Progenitor cell of endocrine pancreas (in vitro differentiated cells): ENCODE measurements at regions not wholly inside any gene's neighbourhood (a gene's known extent, or its start where the extent isn't known, plus 50 kb on each side); places are given as distances from the start of the nearest gene placed in this dataset.

Experiments used
- DNase-seq: peaks from one replicate; pipeline ENCODE4 v3.0.0; 2021; ENCODE audit warnings: low spot score; ENCODE audit not compliant: unreplicated experiment
- H3K27ac Mint-ChIP-seq: 2 replicates; pipeline ENCODE4 v1.8.0; 2021; ENCODE audit warnings: mild to moderate bottlenecking, moderate library complexity, mixed read lengths
- H3K27me3 Mint-ChIP-seq: 2 replicates; pipeline ENCODE4 v1.8.0; 2021; ENCODE audit warnings: mixed read lengths
- H3K36me3 Mint-ChIP-seq: 2 replicates; pipeline ENCODE4 v1.8.0; 2022; ENCODE audit warnings: mixed read lengths; ENCODE audit not compliant: insufficient read depth
- H3K4me1 Mint-ChIP-seq: 2 replicates; pipeline ENCODE4 v1.8.0; 2021; ENCODE audit warnings: low read depth, mixed read lengths
- H3K4me3 Mint-ChIP-seq: 2 replicates; pipeline ENCODE4 v1.8.0; 2021; ENCODE audit warnings: low read depth, mild to moderate bottlenecking, moderate library complexity, mixed read lengths
- H3K9me3 Mint-ChIP-seq: 2 replicates; pipeline ENCODE4 v1.8.0; 2021; ENCODE audit warnings: low read depth, mixed read lengths
- CTCF ChIP-seq: fragments of 200-600 bp; sonication (generic); IDR thresholded peaks from one replicate; pipeline ENCODE4 v1.5.0; 2021; ENCODE audit warnings: antibody characterized with exemption, mild to moderate bottlenecking; ENCODE audit not compliant: unreplicated experiment

- H3K4me3 Mint-ChIP-seq = no peak overlapping the region
- TF ChIP-seq CTCF = no peak
Measured at GRCh38 chr5:174607916-174608315, 116.5 kb upstream of the MSX2 start.

GRCh38 chr5:174608631-174609097 is 115.7 kb upstream of the MSX2 start:
- H3K9me3 Mint-ChIP-seq = no peaks in the 10 kb centered on the region
- H3K27ac Mint-ChIP-seq = no peak overlapping the region
- TF ChIP-seq CTCF = no peak
- peaks cover 12% of the 10 kb centered on the region for H3K27me3 Mint-ChIP-seq
- DNase-seq = no peak
- no peak overlapping the region for H3K4me3 Mint-ChIP-seq
- H3K36me3 Mint-ChIP-seq = no peaks in the 10 kb centered on the region
- H3K4me1 Mint-ChIP-seq = no peaks in the 10 kb centered on the region

More at GRCh38 chr5:174607916-174608315, 116.5 kb upstream of the MSX2 start:
- no peak for DNase-seq
- Mint-ChIP-seq H3K27me3 (peaks cover 12% of the 10 kb centered on the region), H3K36me3 (no peaks in the 10 kb centered on the region), H3K27ac (no peak overlapping the region), H3K4me1 (no peaks in the 10 kb centered on the region), H3K9me3 (no peaks in the 10 kb centered on the region)

GRCh38 chr5:174609116-174609515 is 115.3 kb upstream of the MSX2 start:
- Mint-ChIP-seq H3K27ac (no peak overlapping the region), H3K4me3 (no peak overlapping the region), H3K9me3 (no peaks in the 10 kb centered on the region), H3K4me1 (no peaks in the 10 kb centered on the region), H3K27me3 (peaks cover 12% of the 10 kb centered on the region), H3K36me3 (no peaks in the 10 kb centered on the region)
- TF ChIP-seq CTCF = no peak
- no peak for DNase-seq

- Mint-ChIP-seq H3K27me3 (peaks cover 12% of the 10 kb centered on the region), H3K4me1 (peaks cover 3% of the 10 kb centered on the region), H3K36me3 (no peaks in the 10 kb centered on the region), H3K9me3 (no peaks in the 10 kb centered on the region), H3K27ac (no peak overlapping the region), H3K4me3 (no peak overlapping the region)
- DNase-seq = no peak
- no peak for TF ChIP-seq CTCF
Measured at GRCh38 chr5:174610968-174611367, 113.4 kb upstream of the MSX2 start.

GRCh38 chr5:174612686-174613085 is 111.7 kb upstream of the MSX2 start:
- DNase-seq = no peak
- Mint-ChIP-seq H3K27me3 (peaks cover 3% of the 10 kb centered on the region), H3K4me1 (peaks cover 6% of the 10 kb centered on the region), H3K4me3 (no peak overlapping the region), H3K27ac (no peak overlapping the region), H3K9me3 (no peaks in the 10 kb centered on the region), H3K36me3 (no peaks in the 10 kb centered on the region)
- TF ChIP-seq CTCF = no peak
